ENCODE measurements at regions not wholly inside any gene's neighbourhood (a gene's known extent, or its start where the extent isn't known, plus 50 kb on each side); places are given as distances from the start of the nearest gene placed in this dataset.

GRCh38 chr10:44323838-44324237, 61.1 kb downstream of the CXCL12 start:
- no peaks in the 10 kb centered on the region for H3K79me2 ChIP-seq (ENCODE audit: insufficient read depth)
- no peaks in the 10 kb centered on the region for H3K36me3 ChIP-seq (replicated peaks in 1 of 2; ENCODE audit: control insufficient read depth in 1 of 2, insufficient read depth in 2 of 2, low read length in 1 of 2)
- DNase-seq, result no peak
- WGBS (ENCODE audit: low lambda C conversion rate), result 10% methylated on average over 3 of the region's 3 CpGs
- no peaks in the 10 kb centered on the region for H3F3A ChIP-seq (replicated peaks; ENCODE audit: insufficient read depth)
- CTCF ChIA-PET, result interaction anchor here (1.5 kb wide), 1 partner anchor 634 kb away, joined by 4 read pairs; no protein-coding TSS in a partner anchor
- POLR2A ChIA-PET, result no interaction called here
- H3K4me1 ChIP-seq (ENCODE audit: control insufficient read depth in 1 of 2, insufficient read depth in 2 of 2, low read depth in 1 of 2, low read length in 1 of 2), result no peaks in the 10 kb centered on the region
- no peaks in the 10 kb centered on the region for H3K9me2 ChIP-seq
- no peak overlapping the region for H3K4me2 ChIP-seq
- H3K9me3 ChIP-seq, result no peaks in the 10 kb centered on the region
- H4K20me1 ChIP-seq (ENCODE audit: insufficient read depth), result no peaks in the 10 kb centered on the region
- TF ChIP-seq REST (IDR thresholded peaks at IDR 0.05; ENCODE audit: low read depth, low read length), result no peak
- TF ChIP-seq NRF1 (IDR thresholded peaks at IDR 0.05; ENCODE audit: low read depth, low read length), result no peak
- TF ChIP-seq ELF1 (IDR thresholded peaks at IDR 0.05), result no peak
- no peak for TF ChIP-seq USF2 (IDR thresholded peaks at IDR 0.05; ENCODE audit: borderline replicate concordance, low read depth, low read length)
- no peak for TF ChIP-seq FOXJ3 (CRISPR knock-in tag; IDR thresholded peaks at IDR 0.05)
- TF ChIP-seq EP300 (IDR thresholded peaks at IDR 0.05; ENCODE audit: borderline replicate concordance in 1 of 2, low read depth in 1 of 2, low read length in 1 of 2), result no peak
- TF ChIP-seq, protein P1, sequence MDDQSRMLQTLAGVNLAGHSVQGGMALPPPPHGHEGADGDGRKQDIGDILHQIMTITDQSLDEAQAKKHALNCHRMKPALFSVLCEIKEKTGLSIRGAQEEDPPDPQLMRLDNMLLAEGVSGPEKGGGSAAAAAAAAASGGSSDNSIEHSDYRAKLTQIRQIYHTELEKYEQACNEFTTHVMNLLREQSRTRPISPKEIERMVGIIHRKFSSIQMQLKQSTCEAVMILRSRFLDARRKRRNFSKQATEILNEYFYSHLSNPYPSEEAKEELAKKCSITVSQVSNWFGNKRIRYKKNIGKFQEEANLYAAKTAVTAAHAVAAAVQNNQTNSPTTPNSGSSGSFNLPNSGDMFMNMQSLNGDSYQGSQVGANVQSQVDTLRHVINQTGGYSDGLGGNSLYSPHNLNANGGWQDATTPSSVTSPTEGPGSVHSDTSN (IDR thresholded peaks at IDR 0.05), result no peak
- no peak for TF ChIP-seq TAF1 (IDR thresholded peaks at IDR 0.05; ENCODE audit: borderline replicate concordance, low read depth, low read length)
- no peak for TF ChIP-seq RXRA (IDR thresholded peaks at IDR 0.05; ENCODE audit: borderline replicate concordance, low read depth)
- TF ChIP-seq SIN3A (IDR thresholded peaks at IDR 0.05; ENCODE audit: borderline replicate concordance, low read depth, low read length), result no peak
- TF ChIP-seq JUND (IDR thresholded peaks at IDR 0.05), result no peak
- no peak for TF ChIP-seq MAX (IDR thresholded peaks at IDR 0.05; ENCODE audit: low read depth)
- no peak for TF ChIP-seq GATA2 (CRISPR knock-in tag; IDR thresholded peaks at IDR 0.05)
- H2AFZ ChIP-seq (ENCODE audit: low read depth), result no peak overlapping the region
- H3K27me3 ChIP-seq (ENCODE audit: insufficient read depth), result no peaks in the 10 kb centered on the region
- H3K27ac ChIP-seq (ENCODE audit: low read depth in 2 of 2, low read length in 1 of 2), result no peak overlapping the region
- H3K9ac ChIP-seq, result no peak overlapping the region
- no peak overlapping the region for H3K4me3 ChIP-seq (ENCODE audit: low read depth in 2 of 2, low read length in 1 of 2)
